ENCODE measurements at regions not wholly inside any gene's neighbourhood (a gene's known extent, or its start where the extent isn't known, plus 50 kb on each side); places are given as distances from the start of the nearest gene placed in this dataset.

DNA sequence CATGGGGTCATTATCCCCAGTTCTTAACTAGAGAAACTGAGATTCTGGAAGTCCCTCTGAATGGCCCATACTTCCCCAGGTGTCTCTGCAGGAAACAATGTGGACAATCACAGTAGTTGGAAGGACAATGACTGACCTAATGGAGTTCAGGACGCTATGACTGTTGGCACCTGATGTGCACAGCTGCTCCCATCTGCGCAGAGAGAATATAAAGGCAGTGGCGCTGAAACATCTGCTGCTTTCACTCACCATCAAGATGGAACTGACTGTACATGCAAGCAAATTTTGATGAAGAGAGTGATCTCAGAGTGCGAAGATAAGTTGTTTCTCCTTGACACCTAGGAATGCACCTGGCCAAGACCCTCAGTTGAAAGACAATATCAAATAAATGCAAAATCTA lies 395.7 kb upstream of the ASIC2 start:
- no peak for TF ChIP-seq FOXA2 (IDR thresholded peaks at IDR 0.05)
- TF ChIP-seq, protein P1, sequence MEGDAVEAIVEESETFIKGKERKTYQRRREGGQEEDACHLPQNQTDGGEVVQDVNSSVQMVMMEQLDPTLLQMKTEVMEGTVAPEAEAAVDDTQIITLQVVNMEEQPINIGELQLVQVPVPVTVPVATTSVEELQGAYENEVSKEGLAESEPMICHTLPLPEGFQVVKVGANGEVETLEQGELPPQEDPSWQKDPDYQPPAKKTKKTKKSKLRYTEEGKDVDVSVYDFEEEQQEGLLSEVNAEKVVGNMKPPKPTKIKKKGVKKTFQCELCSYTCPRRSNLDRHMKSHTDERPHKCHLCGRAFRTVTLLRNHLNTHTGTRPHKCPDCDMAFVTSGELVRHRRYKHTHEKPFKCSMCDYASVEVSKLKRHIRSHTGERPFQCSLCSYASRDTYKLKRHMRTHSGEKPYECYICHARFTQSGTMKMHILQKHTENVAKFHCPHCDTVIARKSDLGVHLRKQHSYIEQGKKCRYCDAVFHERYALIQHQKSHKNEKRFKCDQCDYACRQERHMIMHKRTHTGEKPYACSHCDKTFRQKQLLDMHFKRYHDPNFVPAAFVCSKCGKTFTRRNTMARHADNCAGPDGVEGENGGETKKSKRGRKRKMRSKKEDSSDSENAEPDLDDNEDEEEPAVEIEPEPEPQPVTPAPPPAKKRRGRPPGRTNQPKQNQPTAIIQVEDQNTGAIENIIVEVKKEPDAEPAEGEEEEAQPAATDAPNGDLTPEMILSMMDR (IDR thresholded peaks at IDR 0.05; ENCODE audit: low read depth, low read length, missing input control), result no peak
- TF ChIP-seq FOXA1 (IDR thresholded peaks at IDR 0.05), result no peak
- TF ChIP-seq, protein P2, sequence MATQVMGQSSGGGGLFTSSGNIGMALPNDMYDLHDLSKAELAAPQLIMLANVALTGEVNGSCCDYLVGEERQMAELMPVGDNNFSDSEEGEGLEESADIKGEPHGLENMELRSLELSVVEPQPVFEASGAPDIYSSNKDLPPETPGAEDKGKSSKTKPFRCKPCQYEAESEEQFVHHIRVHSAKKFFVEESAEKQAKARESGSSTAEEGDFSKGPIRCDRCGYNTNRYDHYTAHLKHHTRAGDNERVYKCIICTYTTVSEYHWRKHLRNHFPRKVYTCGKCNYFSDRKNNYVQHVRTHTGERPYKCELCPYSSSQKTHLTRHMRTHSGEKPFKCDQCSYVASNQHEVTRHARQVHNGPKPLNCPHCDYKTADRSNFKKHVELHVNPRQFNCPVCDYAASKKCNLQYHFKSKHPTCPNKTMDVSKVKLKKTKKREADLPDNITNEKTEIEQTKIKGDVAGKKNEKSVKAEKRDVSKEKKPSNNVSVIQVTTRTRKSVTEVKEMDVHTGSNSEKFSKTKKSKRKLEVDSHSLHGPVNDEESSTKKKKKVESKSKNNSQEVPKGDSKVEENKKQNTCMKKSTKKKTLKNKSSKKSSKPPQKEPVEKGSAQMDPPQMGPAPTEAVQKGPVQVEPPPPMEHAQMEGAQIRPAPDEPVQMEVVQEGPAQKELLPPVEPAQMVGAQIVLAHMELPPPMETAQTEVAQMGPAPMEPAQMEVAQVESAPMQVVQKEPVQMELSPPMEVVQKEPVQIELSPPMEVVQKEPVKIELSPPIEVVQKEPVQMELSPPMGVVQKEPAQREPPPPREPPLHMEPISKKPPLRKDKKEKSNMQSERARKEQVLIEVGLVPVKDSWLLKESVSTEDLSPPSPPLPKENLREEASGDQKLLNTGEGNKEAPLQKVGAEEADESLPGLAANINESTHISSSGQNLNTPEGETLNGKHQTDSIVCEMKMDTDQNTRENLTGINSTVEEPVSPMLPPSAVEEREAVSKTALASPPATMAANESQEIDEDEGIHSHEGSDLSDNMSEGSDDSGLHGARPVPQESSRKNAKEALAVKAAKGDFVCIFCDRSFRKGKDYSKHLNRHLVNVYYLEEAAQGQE (IDR thresholded peaks at IDR 0.05), result no peak

Measured in liver (tissue), 2 donors.